ENCODE measurements at regions not wholly inside any gene's neighbourhood (a gene's known extent, or its start where the extent isn't known, plus 50 kb on each side); places are given as distances from the start of the nearest gene placed in this dataset.

DNA sequence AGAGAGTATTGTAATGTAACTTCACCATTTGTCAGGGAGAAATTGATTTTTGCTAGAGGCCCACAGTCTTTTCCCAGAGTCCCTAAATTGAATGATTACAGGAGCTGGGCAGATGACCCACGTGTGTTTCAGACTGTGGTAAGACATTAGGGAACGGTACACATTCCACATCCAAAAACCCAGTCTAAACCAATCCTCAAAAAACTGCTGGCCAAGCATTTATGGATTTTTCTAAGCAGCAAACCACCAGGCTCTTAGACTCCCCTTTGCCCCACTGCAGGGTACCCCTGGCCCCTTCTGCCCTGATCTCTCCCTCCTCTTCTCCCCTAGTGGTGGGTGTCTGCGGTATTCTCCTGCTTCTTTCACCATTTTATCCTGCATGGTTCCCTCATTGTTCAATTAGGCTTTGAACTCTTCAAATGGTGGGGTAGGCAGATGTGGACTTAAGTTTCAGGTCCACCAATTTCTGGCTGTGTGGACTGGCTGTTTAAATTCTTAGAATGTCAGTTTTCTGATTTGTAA is 135.5 kb upstream of the SORCS3 start:
- DNase-seq = no peak

DNA sequence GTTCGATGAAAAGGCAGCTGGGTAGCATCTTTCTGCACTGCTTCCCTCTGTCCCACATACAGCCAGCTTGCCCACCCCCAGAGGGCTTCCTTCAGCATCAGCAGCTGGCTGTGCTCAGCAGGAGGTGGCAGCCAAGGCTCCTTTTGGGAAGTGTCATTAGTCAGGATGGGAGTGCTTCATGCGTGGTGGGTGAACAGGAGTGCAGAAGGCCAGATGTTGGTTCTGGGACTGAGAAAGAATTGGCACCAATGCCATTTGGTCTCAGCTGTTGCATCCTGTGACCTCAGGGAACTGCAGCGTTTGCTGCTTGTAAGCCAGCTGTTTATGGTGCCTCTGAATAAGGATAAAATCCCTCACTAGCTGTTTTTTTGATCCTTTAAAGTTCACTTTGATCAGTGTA is 131.1 kb upstream of the SORCS3 start:
- DNase-seq = no peak

DNA sequence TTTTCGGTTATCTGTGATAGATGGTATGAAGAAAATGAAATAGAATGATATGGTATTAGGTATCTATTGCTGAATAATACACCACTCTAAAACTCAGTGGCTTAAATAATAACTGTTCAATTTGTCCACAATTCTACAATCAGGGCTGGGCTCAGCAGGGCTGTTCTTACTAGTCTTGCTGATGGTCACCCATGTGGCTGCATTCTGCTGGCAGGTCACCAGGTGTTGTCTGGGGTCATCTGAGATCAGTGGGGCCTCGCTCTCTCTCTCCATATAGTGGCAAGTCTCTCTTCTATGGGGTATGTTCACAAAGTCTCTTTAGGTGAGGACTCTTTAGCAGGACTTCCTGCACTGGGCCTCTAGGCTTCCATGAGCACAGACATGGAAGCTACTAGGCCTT is 130.4 kb upstream of the SORCS3 start:
- DNase-seq = no peak

GRCh38 chr10:104512800-104513199 is 128.3 kb upstream of the SORCS3 start:
- no peak for DNase-seq

GRCh38 chr10:104515678-104516199 is 125.4 kb upstream of the SORCS3 start:
- DNase-seq = no peak

DNA sequence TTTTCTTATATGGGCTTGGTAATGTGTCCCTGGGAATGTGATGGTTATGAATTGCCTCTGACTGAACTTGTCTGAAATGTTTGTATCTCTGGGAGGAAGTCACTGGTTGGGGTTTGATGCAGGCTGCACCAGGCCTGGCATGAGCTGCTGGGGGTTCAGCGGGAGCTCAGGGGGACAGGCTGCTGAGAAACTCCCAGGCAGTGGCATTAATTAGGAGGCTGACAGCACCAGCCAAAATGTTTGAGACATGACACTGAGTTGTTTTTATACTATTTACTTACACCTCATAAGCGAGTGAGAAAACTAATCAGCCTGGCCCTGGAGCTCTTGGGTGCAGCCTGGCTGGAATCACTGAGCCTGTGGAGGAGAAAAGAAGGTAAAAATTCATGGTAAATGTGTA is 124.1 kb upstream of the SORCS3 start:
- no peak for DNase-seq

GRCh38 chr10:104517946-104518345 is 123.1 kb upstream of the SORCS3 start:
- DNase-seq = no peak

GRCh38 chr10:104518891-104519290 is 122.2 kb upstream of the SORCS3 start:
- DNase-seq = no peak

DNA sequence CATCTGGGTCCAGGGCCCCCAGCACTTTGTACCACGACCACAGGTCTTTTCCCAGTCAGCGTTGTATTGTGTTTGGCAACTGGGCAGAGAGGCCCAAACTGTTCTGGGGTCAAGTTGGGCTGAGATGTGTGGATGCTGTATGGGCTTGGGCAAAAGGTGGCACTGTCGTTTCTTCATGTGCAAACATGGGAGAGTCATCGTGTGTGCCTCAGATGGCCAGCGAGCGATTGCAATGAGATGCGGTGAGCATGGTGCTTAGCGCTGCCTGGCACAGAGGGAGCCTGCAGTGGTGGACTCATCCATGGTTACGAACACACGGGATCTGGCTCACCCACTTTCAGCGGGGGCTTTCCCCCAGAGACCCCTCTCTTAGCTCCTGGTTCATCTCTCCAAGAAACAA is 120.4 kb upstream of the SORCS3 start:
- DNase-seq = no peak

DNA sequence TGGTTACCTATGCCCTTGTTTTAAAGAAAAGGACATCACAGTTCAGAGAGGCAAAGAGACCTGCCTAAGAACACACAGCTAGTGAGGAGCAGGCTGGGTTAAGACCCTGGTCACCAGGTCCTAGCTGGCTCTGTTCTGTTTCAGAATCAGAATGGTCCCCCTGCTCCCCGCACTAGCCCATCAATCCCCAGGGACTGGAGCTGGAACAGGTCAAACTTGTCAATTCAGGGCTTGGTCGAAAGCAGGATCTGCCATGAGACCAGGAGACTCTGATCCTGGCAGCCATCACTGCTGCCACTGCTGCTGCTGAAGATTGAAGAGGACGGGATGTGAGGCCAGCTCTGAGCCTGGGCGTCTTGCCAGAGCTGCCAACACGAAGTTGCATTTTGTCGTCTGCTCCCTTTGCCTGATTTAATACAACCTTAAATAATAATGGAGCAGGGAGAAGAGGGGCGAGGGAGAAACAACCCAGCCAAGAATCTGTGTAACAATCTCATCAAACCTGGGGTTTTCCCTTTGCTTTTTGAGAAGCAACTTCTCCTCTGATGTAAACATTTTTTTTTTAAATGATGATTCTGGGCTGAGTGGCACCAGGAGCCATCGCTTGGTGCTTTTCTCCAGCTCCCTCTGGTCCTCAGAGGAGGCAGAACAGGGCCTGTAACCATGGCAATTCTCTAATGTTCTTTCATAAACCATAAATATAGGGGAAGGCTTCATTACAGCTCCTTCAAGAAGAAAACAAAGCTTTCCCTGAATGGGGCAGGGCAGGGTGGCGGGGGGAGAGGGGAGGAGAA is 119.0 kb upstream of the SORCS3 start:
- DNase-seq = peak; percentile 3

DNA sequence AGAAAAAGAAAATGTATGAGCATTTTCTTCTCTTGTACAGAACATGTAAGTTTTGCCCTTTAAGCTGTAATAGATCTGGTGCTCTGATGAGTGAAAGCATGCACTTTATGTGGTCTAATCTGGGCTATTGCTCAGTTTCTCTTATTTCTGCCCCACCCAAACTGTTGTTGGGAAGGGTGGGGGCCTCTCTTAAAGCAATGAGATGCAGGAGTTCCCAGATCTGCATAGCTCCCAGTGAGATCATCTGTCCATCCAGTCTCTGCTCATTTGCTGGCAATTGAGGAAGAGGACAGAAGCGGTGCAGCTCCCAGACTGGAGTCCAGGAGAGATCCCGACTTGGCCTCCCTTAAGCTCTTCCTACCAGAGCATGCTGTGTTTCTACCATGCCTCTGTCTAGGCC is 114.9 kb upstream of the SORCS3 start:
- DNase-seq = no peak

GRCh38 chr10:104527013-104527412 is 114.1 kb upstream of the SORCS3 start:
- no peak for DNase-seq

DNA sequence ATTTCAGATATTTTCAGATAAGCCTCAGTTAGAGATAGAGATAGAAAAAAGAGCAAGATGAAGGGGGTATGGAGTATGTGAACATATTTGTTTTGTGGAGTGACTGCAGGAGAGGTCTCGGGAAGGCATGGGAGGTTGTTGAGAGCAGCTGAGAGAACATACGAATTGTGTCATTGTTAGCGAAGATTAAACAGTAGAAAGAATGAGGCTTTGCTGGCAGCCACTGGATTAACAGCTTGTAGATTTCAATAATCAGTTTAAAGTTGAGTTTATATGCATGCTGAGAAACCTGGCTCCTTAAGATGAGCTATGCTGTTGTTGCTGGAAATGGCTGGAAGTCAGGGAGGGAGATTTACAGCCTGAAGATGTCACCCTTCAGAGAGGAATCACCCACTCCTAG is 100.9 kb upstream of the SORCS3 start:
- no peak for DNase-seq

GRCh38 chr10:104541820-104542219 is 99.3 kb upstream of the SORCS3 start:
- no peak for DNase-seq

GRCh38 chr10:104546336-104546735 is 94.8 kb upstream of the SORCS3 start:
- no peak for DNase-seq

- peak; percentile 2 for DNase-seq
These were observed 94.3 kb upstream of the SORCS3 start for GRCh38 chr10:104546756-104547155.

- DNase-seq = peak; percentile 5
These were observed 93.0 kb upstream of the SORCS3 start for GRCh38 chr10:104548090-104548489.

DNA sequence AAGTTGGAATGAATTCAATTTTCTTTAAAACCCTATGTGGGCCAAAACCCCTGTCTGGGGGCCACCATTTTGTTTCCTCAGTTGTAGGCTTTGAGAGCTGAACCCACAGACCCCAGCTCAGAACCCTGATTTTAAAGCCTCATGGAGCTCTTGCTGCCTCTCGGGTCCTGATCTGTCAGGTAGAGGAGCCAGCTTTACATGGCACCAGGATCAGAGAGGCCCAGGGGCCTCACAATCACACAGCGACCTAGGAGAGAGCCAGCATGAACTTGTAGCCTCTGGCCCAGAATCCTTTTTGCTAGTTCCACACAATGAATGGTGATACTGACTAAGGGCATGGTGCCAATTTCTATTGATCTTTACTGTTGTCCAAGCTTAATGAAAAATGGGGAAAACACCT is 84.3 kb upstream of the SORCS3 start:
- DNase-seq = no peak

DNA sequence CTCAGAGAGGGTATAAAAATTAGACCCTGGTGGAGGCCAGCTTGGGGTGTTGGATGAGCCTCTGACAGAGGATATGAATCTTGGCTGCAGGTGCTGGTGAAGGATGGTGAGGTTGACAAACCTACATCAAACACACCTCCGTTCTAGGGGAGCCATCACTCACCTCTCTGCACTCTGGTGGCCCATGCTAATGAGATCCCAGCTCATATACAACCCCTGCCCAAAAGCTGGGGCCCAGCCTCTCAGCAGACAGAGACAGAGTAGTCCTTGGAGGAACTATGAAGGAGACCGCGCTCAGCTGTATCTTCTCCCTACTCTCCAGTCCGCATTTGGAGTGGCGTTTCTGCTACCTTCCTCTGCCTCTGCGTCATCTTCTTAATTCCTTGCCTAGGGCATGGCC is 83.1 kb upstream of the SORCS3 start:
- DNase-seq = no peak

GRCh38 chr10:104559935-104560334 is 81.2 kb upstream of the SORCS3 start:
- DNase-seq = no peak

GRCh38 chr10:104563051-104563450 is 78.0 kb upstream of the SORCS3 start:
- DNase-seq = no peak

- DNase-seq = no peak
These were observed 77.5 kb upstream of the SORCS3 start for GRCh38 chr10:104563548-104563947.

DNA sequence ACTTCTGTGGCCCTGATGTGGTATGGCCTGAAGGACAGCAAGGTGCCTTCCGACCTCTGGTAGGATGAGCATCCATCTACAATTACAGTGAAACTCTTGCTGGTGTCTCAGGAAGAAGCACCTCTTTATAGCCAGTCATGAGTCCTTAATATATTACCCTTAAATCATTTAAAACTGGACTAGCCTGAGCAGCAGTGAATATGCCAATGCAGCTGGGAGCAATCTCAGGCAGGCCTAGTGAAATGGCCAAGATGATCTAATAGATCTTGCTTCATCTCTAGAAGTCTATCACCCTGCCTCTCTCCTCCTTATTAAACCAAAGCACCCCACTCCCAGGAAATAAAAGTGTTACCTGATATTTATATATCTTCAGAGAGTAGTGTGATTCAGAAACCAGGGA is 66.7 kb upstream of the SORCS3 start:
- no peak for DNase-seq

DNA sequence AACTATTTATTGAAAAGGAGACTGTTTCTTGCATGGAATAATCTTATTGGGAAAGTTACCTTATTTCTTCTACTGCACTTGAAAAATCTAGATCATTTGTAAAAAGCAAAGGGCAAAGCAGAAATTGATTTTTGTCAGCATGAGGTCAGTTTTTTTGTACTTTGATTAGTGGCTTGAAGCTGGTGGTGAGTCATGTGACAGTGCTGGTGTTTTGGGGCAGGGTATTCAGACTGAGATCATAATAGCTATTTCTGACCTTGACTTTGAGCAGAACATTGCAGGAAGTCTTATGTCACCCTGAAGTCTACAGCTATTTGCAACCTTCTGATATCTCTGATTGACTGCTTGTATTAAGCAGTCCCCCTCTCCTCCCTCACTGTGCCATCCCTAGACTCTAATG is 66.3 kb upstream of the SORCS3 start:
- DNase-seq = no peak

DNA sequence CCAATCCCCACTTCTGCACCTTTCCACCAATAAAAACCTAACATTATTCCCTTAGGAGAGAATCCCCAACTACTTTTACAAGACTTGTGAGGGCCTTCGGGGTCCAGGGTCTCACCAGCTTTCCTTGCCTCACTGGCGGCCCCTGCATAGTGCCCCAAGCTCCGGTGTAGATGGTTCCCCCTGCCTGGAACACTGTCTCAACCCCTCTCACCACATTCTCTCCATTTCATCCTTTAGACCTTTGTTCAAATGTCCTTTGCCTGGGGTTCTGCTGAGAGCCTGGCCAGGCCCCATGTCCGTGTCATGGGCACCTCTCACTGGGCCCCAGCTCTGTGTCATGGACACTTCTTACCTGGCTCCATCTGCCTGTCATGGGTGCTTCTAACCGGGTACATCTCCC is 64.5 kb upstream of the SORCS3 start:
- no peak for DNase-seq

Data from hematopoietic multipotent progenitor cell treated with erythropoietin and hydrocortisone succinate and interleukin-3 and kit ligand, for 6 days (in vitro differentiated cells).